ENCODE measurements at regions not wholly inside any gene's neighbourhood (a gene's known extent, or its start where the extent isn't known, plus 50 kb on each side); places are given as distances from the start of the nearest gene placed in this dataset.

- intact Hi-C loops (cut with DNase I): no loop called here
These were observed 539.5 kb downstream of the ZPLD1 start for GRCh38 chr3:102974333-102974732.

GRCh38 chr3:102979191-102979590, 544.4 kb downstream of the ZPLD1 start:
- no peak for DNase-seq
- Histone ChIP-seq H3K4me3 (no peak overlapping the region), H3K27ac (no peak overlapping the region), H3K4me1 (peaks cover 0 to 13% (median 6%) of the 10 kb centered on the region in 3 donors), H3K27me3 (no peaks in the 10 kb centered on the region), H3K36me3 (no peaks in the 10 kb centered on the region), H3K9me3 (no peaks in the 10 kb centered on the region)
- TF ChIP-seq CTCF (IDR thresholded peaks at IDR 0.05): no peak
- no peak for TF ChIP-seq POLR2A (IDR thresholded peaks at IDR 0.05)
- intact Hi-C loops (cut with DNase I): no loop called here

More at GRCh38 chr3:102974333-102974732, 539.5 kb downstream of the ZPLD1 start:
- H3K27ac ChIP-seq: no peak overlapping the region
- no peak for TF ChIP-seq POLR2A (IDR thresholded peaks at IDR 0.05)
- no peak for TF ChIP-seq CTCF (IDR thresholded peaks at IDR 0.05)
- H3K9me3 ChIP-seq: no peaks in the 10 kb centered on the region
- H3K27me3 ChIP-seq: no peaks in the 10 kb centered on the region
- no peaks in the 10 kb centered on the region for H3K4me1 ChIP-seq
- no peak for DNase-seq
- no peak overlapping the region for H3K4me3 ChIP-seq
- no peaks in the 10 kb centered on the region for H3K36me3 ChIP-seq
- WGBS, 2 donors: 50 to 57% methylated on average over 2 of the region's 2 CpGs

GRCh38 chr3:102979682-102980354, 545.0 kb downstream of the ZPLD1 start:
- Histone ChIP-seq H3K27ac (peak overlapping the region in 1 of 4 donors; percentile 11), H3K9me3 (no peaks in the 10 kb centered on the region)
- WGBS, 2 donors: 30 to 33% methylated on average over 4 of the region's 4 CpGs

GRCh38 chr3:102980355-102980696, 545.5 kb downstream of the ZPLD1 start:
- Histone ChIP-seq H3K36me3 (no peaks in the 10 kb centered on the region), H3K4me3 (no peak overlapping the region), H3K4me1 (peaks cover 0 to 13% (median 6%) of the 10 kb centered on the region in 3 donors), H3K27ac (peak overlapping the region in 1 of 4 donors; percentile 11), H3K9me3 (no peaks in the 10 kb centered on the region), H3K27me3 (no peaks in the 10 kb centered on the region)
- DNase-seq: no peak
- WGBS, 2 donors: 45% methylated on average over 1 of the region's 1 CpG
- no peak for TF ChIP-seq POLR2A (IDR thresholded peaks at IDR 0.05)
- TF ChIP-seq CTCF (IDR thresholded peaks at IDR 0.05): no peak
- intact Hi-C loops (cut with DNase I): no loop called here

More at GRCh38 chr3:102979682-102980354, 545.0 kb downstream of the ZPLD1 start:
- intact Hi-C loops (cut with DNase I): no loop called here
- H3K4me3 ChIP-seq: no peak overlapping the region
- no peaks in the 10 kb centered on the region for H3K27me3 ChIP-seq
- no peaks in the 10 kb centered on the region for H3K36me3 ChIP-seq
- DNase-seq: no peak
- TF ChIP-seq CTCF (IDR thresholded peaks at IDR 0.05) (no peak), POLR2A (IDR thresholded peaks at IDR 0.05) (no peak)
- H3K4me1 ChIP-seq: peaks cover 0 to 13% (median 6%) of the 10 kb centered on the region in 3 donors

- Histone ChIP-seq H3K36me3 (no peaks in the 10 kb centered on the region), H3K4me1 (no peaks in the 10 kb centered on the region), H3K4me3 (no peak overlapping the region), H3K27ac (no peak overlapping the region), H3K27me3 (no peaks in the 10 kb centered on the region), H3K9me3 (no peaks in the 10 kb centered on the region)
- intact Hi-C loops (cut with DNase I): no loop called here
- DNase-seq: no peak
- TF ChIP-seq POLR2A (IDR thresholded peaks at IDR 0.05) (no peak), CTCF (IDR thresholded peaks at IDR 0.05) (no peak)
- WGBS, 2 donors: 50 to 64% methylated on average over 6 of the region's 6 CpGs
These were observed 567.8 kb downstream of the ZPLD1 start for GRCh38 chr3:103002425-103003176.
